A549 (cell line): ENCODE measurements at regions not wholly inside any gene's neighbourhood (a gene's known extent, or its start where the extent isn't known, plus 50 kb on each side); places are given as distances from the start of the nearest gene placed in this dataset.

Experiments
- ATAC-seq, 2 experiments: fragments of 200-7000 bp in 1 of 2; fragments of >200 bp in 1 of 2; cut with Nextera tagmentation in 1 of 2; cut with Tn5 transposase in 1 of 2; 3 replicates each; pipeline versions ENCODE4 v1.8.0 to v1.9.1; 2018 to 2020; ENCODE audit warnings: mild to moderate bottlenecking in 1 of 2, moderate library complexity in 1 of 2
- CTCF ChIA-PET: fragments of 300-600 bp; sonication (Branson Sonifier 250); formaldehyde crosslinking; extraction: SDS; loops from one replicate; lab custom pipeline; 2021; ENCODE audit warnings: antibody characterized with exemption, inconsistent platforms; lab: Yijun Ruan, JAX
- POLR2A ChIA-PET: fragments of 350-600 bp; formaldehyde crosslinking; extraction: SDS; loops from one replicate; lab custom pipeline; 2021; ENCODE audit warnings: antibody characterized with exemption, inconsistent platforms; lab: Yijun Ruan, JAX
- DNase-seq, 2 experiments: peaks; one replicate each; pipeline versions ENCODE4 v3.0.0 to v3.0.0-alpha.2; 2011 to 2016; ENCODE audit warnings: low read depth in 1 of 2, low spot score in 1 of 2
- FAIRE-seq: peaks from 2 replicates; lab custom pipeline; 2011; peaks lifted over from hg19 to GRCh38; lab: Jason Lieb, UNC
- H3K27ac ChIP-seq, 2 experiments: fragments of >200 bp; sonication (Bioruptor Twin); formaldehyde crosslinking; 3 replicates each; pipeline ENCODE4 v1.5.1; 2016 to 2017
- H3K4me1 ChIP-seq: fragments of >200 bp; sonication (Bioruptor Twin); formaldehyde crosslinking; 3 replicates; pipeline ENCODE4 v1.6.1; 2016
- H3K4me2 ChIP-seq: fragments of >200 bp; sonication (Bioruptor Twin); formaldehyde crosslinking; 3 replicates; pipeline ENCODE4 v1.6.1; 2016
- H3K4me3 ChIP-seq: fragments of >200 bp; sonication (Bioruptor Twin); formaldehyde crosslinking; 3 replicates; pipeline ENCODE4 v1.5.1; 2016
- H3K9me3 ChIP-seq: fragments of >200 bp; sonication (Bioruptor Twin); formaldehyde crosslinking; 3 replicates; pipeline ENCODE4 v1.6.1; 2016
- CHD2 ChIP-seq: fragments of 150-350 bp; IDR thresholded peaks from 2 replicates; pipeline ENCODE4 v1.6.1; 2014; ENCODE audit warnings: low read length; ENCODE audit not compliant: partially characterized antibody
- CHD4 ChIP-seq: fragments of 200-600 bp; sonication (generic); IDR thresholded peaks from 2 replicates; pipeline ENCODE4 v1.6.1; 2016; ENCODE audit warnings: antibody characterized with exemption, mild to moderate bottlenecking, borderline replicate concordance
- EHF ChIP-seq: fragments of 250-450 bp; sonication (Bioruptor Pico); IDR thresholded peaks from 2 replicates; pipeline ENCODE4 v1.5.0; 2020; ENCODE audit warnings: mild to moderate bottlenecking
- FOSB ChIP-seq: fragments of 250-450 bp; sonication (Bioruptor Pico); IDR thresholded peaks from 2 replicates; pipeline ENCODE4 v1.5.0; 2020; ENCODE audit warnings: mild to moderate bottlenecking, moderate library complexity
- FOXS1 ChIP-seq: fragments of 250-450 bp; sonication (Bioruptor Pico); IDR thresholded peaks from 2 replicates; pipeline ENCODE4 v1.5.0; 2020; ENCODE audit warnings: mild to moderate bottlenecking, moderate library complexity
- HDAC2 ChIP-seq: fragments of 200-600 bp; sonication (generic); IDR thresholded peaks from 2 replicates; pipeline ENCODE4 v1.6.1; 2016
- HEYL ChIP-seq: fragments of 250-450 bp; sonication (Bioruptor Pico); IDR thresholded peaks from 2 replicates; pipeline ENCODE4 v1.8.0; 2021; ENCODE audit warnings: mild to moderate bottlenecking, moderate library complexity
- HOXA7 ChIP-seq: fragments of 250-450 bp; sonication (Bioruptor Pico); IDR thresholded peaks from 2 replicates; pipeline ENCODE4 v1.5.0; 2020; ENCODE audit warnings: mild to moderate bottlenecking, moderate library complexity
- HOXB5 ChIP-seq: fragments of 250-450 bp; sonication (Bioruptor Pico); IDR thresholded peaks from 2 replicates; pipeline ENCODE4 v1.5.0; 2020; ENCODE audit warnings: mild to moderate bottlenecking, moderate library complexity
- KDM1A ChIP-seq: fragments of 200-600 bp; sonication (generic); IDR thresholded peaks from 2 replicates; pipeline ENCODE4 v1.6.1; 2016; ENCODE audit warnings: low read depth, mild to moderate bottlenecking
- MAFK ChIP-seq: fragments of 450-650 bp; IDR thresholded peaks from 2 replicates; pipeline ENCODE4 v1.6.1; 2014; ENCODE audit not compliant: partially characterized antibody
- MAZ ChIP-seq: fragments of 150-350 bp; IDR thresholded peaks from 2 replicates; pipeline ENCODE4 v1.6.1; 2014; ENCODE audit warnings: antibody characterized with exemption, low read depth, low read length, borderline replicate concordance
- SMC3 ChIP-seq: fragments of >200 bp; sonication (Bioruptor Twin); formaldehyde crosslinking; IDR thresholded peaks from 3 replicates; pipeline ENCODE4 v1.6.1; 2018; ENCODE audit warnings: inconsistent platforms
- SREBF2 ChIP-seq: fragments of 450-650 bp; IDR thresholded peaks from 2 replicates; pipeline ENCODE4 v1.6.1; 2014; ENCODE audit warnings: mild to moderate bottlenecking, moderate library complexity
- ZC3H11A ChIP-seq: fragments of 450-650 bp; IDR thresholded peaks from 2 replicates; pipeline ENCODE4 v1.6.1; 2014; ENCODE audit warnings: antibody characterized with exemption, mild to moderate bottlenecking
- ZNF302 ChIP-seq: fragments of 250-450 bp; sonication (Bioruptor Pico); IDR thresholded peaks from 2 replicates; pipeline ENCODE4 v1.9.0; 2021; ENCODE audit warnings: inconsistent platforms, mild to moderate bottlenecking, moderate library complexity
- ZSCAN20 ChIP-seq: fragments of 250-450 bp; sonication (Bioruptor Pico); IDR thresholded peaks from 2 replicates; pipeline ENCODE4 v1.8.0; 2022; ENCODE audit warnings: mild to moderate bottlenecking, moderate library complexity
- WGBS: methylation state at CpG from one replicate; pipeline ENCODE4 v1.1.6; 2017; ENCODE audit errors: missing lambda C conversion rate; 5-methylcytosine and 5-hydroxymethylcytosine counted together
- TF ChIP-seq, protein P1 (sequence below): fragments of 200-600 bp; sonication (generic); IDR thresholded peaks from 2 replicates; pipeline ENCODE4 v1.6.1; 2016; ENCODE audit warnings: antibody characterized with exemption, mild to moderate bottlenecking, moderate library complexity
- TF ChIP-seq, protein P2 (sequence below): IDR thresholded peaks from 2 replicates; pipeline ENCODE4 v1.6.1; 2012; ENCODE audit warnings: low read depth, borderline replicate concordance
- TF ChIP-seq, protein P3 (sequence below): fragments of >200 bp; sonication (Bioruptor Twin); formaldehyde crosslinking; IDR thresholded peaks from 3 replicates; pipeline ENCODE4 v1.5.1; 2016

DNA sequence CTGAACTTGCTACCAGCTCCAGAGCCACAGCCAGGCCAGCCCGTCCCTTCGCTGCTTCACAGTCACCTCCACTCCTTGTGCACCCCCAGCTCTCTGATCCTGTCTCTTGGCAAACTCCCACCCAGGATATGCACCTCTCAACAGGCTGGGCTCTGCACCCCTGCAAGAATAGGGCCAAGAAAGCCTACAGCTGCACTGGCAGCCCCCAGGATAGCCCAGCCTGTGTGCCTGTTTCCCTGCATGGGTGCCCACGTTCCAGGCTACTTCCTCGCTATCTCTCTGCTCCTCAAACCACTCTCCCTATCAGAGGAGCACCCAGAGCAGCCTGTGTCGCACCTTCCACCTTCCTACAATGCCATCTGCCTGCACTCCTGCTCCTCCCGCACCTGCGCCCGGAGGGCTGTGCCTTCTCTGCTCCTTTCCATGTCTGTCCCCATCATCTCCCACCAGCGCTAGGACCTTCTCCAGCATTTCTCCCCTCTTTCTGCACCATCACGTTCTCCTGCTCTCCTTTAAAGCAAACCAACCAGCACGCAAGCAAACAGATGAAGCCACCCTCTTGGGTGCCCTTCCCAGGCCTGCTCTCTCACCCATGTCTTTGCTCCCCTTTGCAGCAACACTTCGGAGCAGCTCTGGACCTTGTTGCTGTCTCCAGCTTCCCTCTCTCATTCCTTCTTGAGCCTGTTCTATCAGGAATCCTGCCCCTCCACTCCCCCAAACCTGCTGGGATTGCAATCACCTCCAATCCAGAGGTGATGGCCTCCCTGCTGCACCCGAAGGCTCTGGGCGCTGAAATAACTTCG lies 313.2 kb upstream of the HS6ST1 start (continued):
- TF ChIP-seq, protein P1, sequence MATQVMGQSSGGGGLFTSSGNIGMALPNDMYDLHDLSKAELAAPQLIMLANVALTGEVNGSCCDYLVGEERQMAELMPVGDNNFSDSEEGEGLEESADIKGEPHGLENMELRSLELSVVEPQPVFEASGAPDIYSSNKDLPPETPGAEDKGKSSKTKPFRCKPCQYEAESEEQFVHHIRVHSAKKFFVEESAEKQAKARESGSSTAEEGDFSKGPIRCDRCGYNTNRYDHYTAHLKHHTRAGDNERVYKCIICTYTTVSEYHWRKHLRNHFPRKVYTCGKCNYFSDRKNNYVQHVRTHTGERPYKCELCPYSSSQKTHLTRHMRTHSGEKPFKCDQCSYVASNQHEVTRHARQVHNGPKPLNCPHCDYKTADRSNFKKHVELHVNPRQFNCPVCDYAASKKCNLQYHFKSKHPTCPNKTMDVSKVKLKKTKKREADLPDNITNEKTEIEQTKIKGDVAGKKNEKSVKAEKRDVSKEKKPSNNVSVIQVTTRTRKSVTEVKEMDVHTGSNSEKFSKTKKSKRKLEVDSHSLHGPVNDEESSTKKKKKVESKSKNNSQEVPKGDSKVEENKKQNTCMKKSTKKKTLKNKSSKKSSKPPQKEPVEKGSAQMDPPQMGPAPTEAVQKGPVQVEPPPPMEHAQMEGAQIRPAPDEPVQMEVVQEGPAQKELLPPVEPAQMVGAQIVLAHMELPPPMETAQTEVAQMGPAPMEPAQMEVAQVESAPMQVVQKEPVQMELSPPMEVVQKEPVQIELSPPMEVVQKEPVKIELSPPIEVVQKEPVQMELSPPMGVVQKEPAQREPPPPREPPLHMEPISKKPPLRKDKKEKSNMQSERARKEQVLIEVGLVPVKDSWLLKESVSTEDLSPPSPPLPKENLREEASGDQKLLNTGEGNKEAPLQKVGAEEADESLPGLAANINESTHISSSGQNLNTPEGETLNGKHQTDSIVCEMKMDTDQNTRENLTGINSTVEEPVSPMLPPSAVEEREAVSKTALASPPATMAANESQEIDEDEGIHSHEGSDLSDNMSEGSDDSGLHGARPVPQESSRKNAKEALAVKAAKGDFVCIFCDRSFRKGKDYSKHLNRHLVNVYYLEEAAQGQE = no peak
- TF ChIP-seq, all 56 proteins: peak for 0

DNA sequence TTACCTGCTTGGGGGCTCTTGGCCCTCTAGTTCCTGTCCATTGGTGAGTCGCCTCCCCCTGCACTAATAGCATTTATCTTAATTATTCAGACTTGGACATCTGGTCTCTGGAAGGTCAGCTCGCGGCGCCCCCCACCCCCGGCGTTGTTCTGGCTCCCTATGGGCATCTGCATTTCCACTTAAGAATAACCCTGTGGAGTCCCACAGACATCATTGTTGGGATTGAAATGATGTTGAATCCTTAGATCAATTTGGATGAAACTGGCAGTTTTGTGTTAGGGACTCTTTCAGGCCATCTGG lies 313.8 kb upstream of the HS6ST1 start:
- TF ChIP-seq HDAC2 = no peak
- H3K27ac ChIP-seq = no peak overlapping the region
- CTCF ChIA-PET = no interaction called here
- WGBS = 62% methylated on average over 6 of the region's 6 CpGs
- H3K9me3 ChIP-seq = no peaks in the 10 kb centered on the region
- POLR2A ChIA-PET = no interaction called here
- no peak for ATAC-seq
- H3K4me3 ChIP-seq = no peak overlapping the region
- no peak overlapping the region for H3K4me2 ChIP-seq
- no peak for DNase-seq
- no peaks in the 10 kb centered on the region for H3K4me1 ChIP-seq
- no peak for FAIRE-seq

DNA sequence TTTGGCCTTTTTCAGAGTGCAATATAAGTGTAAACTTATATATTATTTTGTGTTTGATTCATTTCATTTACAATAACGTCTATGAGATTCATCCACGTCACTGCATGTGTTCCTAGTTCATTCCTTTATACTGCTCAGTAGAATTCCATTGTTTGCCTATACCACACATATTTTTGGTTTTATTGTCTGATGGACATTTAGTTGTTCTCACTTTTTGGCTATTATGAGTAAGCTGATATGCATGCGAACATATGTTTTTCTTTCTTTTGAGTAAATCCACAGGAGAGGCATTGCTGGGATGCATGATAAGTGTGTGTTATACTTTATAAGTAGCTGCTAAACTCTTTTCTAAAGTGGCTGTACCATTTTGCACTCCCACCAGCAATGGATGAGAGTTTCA lies 314.8 kb upstream of the HS6ST1 start:
- TF ChIP-seq FOXS1 (CRISPR knock-in tag) (no peak), ZSCAN20 (CRISPR knock-in tag) (no peak), HOXA7 (CRISPR knock-in tag) (no peak), MAFK (no peak), SREBF2 (no peak), HEYL (CRISPR knock-in tag) (no peak), ZC3H11A (no peak), KDM1A (no peak)
- Histone ChIP-seq H3K4me2 (no peak overlapping the region), H3K27ac (no peak overlapping the region), H3K4me1 (no peaks in the 10 kb centered on the region), H3K4me3 (no peak overlapping the region), H3K9me3 (no peaks in the 10 kb centered on the region)
- ATAC-seq (no peak), DNase-seq (no peak), FAIRE-seq (no peak)
- WGBS = 25% methylated on average over 3 of the region's 3 CpGs
- ChIA-PET CTCF (no interaction called here), POLR2A (no interaction called here)

DNA sequence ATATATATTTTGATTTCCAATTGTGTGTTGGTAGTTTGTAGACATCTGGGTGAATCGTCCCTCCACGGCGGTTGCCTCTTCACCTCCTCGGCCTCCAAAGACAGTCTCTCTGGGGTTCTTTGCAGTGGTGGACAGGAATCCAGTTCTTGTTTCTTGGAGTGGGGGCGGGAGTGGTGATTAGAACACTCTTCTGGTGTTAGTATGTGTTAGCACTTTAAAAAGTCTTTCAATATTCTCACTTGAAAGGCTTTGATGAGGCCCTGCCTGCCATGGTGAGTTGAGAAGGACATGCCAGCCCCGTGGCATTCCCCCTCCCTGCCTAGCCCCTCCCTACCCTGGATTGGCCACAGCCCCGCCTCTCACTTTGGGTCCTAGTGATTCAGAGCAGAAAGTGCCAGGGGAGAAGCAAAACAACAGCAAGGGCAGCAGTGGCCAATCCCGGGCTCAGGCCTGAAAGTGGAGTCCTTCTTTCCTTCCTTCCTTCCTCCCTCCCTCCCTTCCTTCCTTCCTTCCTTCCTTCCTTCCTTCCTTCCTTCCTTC lies 316.8 kb upstream of the HS6ST1 start:
- no peak for TF ChIP-seq FOSB (CRISPR knock-in tag)
- no peak for TF ChIP-seq MAZ
- TF ChIP-seq ZNF302 = no peak
- Histone ChIP-seq H3K27ac (no peak overlapping the region), H3K4me1 (no peaks in the 10 kb centered on the region), H3K4me3 (no peak overlapping the region), H3K4me2 (no peak overlapping the region), H3K9me3 (no peaks in the 10 kb centered on the region)
- ChIA-PET POLR2A (no interaction called here), CTCF (no interaction called here)
- WGBS = 42% methylated on average over 8 of the region's 8 CpGs
- no peak for ATAC-seq
- no peak for DNase-seq
- FAIRE-seq = no peak

DNA sequence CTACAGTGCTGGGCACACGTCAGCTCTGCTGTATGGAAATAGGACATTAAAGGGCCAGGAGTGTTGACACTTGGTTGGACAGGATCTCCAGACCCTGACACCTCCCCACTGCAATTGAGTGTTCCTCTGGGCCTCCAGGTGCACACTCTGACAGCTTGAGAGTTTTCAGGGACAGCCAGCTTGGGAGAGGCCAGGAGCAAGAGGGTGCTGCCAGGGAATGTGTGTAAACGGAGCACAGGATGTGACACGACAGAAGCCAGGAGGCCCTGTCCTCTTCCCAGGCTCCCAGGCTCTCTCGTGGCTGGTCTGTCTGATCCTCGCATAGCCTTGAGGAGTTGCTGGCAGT lies 318.1 kb upstream of the HS6ST1 start:
- no peak overlapping the region for H3K4me3 ChIP-seq
- ChIA-PET POLR2A (no interaction called here), CTCF (no interaction called here)
- ATAC-seq = no peak
- H3K9me3 ChIP-seq = no peaks in the 10 kb centered on the region
- H3K27ac ChIP-seq = no peak overlapping the region
- no peak overlapping the region for H3K4me2 ChIP-seq
- H3K4me1 ChIP-seq = no peaks in the 10 kb centered on the region
- no peak for DNase-seq
- FAIRE-seq = no peak
- 69% methylated on average over 2 of the region's 5 CpGs for WGBS
- TF ChIP-seq EHF (CRISPR knock-in tag) (no peak), SMC3 (no peak), FOSB (CRISPR knock-in tag) (no peak), CHD2 (no peak), FOXS1 (CRISPR knock-in tag) (no peak), CHD4 (no peak), HOXB5 (CRISPR knock-in tag) (no peak)
- TF ChIP-seq, protein P2, sequence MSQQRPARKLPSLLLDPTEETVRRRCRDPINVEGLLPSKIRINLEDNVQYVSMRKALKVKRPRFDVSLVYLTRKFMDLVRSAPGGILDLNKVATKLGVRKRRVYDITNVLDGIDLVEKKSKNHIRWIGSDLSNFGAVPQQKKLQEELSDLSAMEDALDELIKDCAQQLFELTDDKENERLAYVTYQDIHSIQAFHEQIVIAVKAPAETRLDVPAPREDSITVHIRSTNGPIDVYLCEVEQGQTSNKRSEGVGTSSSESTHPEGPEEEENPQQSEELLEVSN = no peak
- TF ChIP-seq, protein P3, sequence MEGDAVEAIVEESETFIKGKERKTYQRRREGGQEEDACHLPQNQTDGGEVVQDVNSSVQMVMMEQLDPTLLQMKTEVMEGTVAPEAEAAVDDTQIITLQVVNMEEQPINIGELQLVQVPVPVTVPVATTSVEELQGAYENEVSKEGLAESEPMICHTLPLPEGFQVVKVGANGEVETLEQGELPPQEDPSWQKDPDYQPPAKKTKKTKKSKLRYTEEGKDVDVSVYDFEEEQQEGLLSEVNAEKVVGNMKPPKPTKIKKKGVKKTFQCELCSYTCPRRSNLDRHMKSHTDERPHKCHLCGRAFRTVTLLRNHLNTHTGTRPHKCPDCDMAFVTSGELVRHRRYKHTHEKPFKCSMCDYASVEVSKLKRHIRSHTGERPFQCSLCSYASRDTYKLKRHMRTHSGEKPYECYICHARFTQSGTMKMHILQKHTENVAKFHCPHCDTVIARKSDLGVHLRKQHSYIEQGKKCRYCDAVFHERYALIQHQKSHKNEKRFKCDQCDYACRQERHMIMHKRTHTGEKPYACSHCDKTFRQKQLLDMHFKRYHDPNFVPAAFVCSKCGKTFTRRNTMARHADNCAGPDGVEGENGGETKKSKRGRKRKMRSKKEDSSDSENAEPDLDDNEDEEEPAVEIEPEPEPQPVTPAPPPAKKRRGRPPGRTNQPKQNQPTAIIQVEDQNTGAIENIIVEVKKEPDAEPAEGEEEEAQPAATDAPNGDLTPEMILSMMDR = no peak
